KOPT-K1 (cell line): ENCODE measurements at regions not wholly inside any gene's neighbourhood (a gene's known extent, or its start where the extent isn't known, plus 50 kb on each side); places are given as distances from the start of the nearest gene placed in this dataset.
A peak's percentile ranks its signal among the peaks of the same experiment; 100 is the strongest.
"Not testable (repeated sequence)": the region's sequence is repeated elsewhere in the genome, so short reads cannot be mapped to it uniquely, and the experiment has no call there.

Source experiments
- H3K27ac ChIP-seq: fragments of 200-600 bp; sonication (generic); 2 replicates; pipeline ENCODE4 v1.5.1; 2016; ENCODE audit warnings: antibody characterized with exemption, mild to moderate bottlenecking, low read depth, low read length; ENCODE audit not compliant: poor library complexity, severe bottlenecking
- H3K36me3 ChIP-seq: fragments of 200-600 bp; sonication (generic); 2 replicates; pipeline ENCODE4 v1.5.1; 2017; ENCODE audit warnings: antibody characterized with exemption, mild to moderate bottlenecking, low read length, moderate library complexity; ENCODE audit not compliant: insufficient read depth
- H3K9me3 ChIP-seq: fragments of 200-600 bp; sonication (generic); 2 replicates; pipeline ENCODE4 v1.5.1; 2017; ENCODE audit warnings: antibody characterized with exemption, low read length, mild to moderate bottlenecking; ENCODE audit not compliant: insufficient read depth, poor library complexity, severe bottlenecking

- Histone ChIP-seq H3K9me3 (no peaks in the 10 kb centered on the region), H3K27ac (no peak overlapping the region), H3K36me3 (no peaks in the 10 kb centered on the region)
These were observed 251.1 kb upstream of the RAB4A start for GRCh38 chr1:229019663-229020271.

- H3K36me3 ChIP-seq, H3K27ac ChIP-seq, H3K9me3 ChIP-seq: not testable (repeated sequence)
These were observed 249.9 kb upstream of the RAB4A start for GRCh38 chr1:229021034-229021433.

- Histone ChIP-seq H3K36me3 (no peaks in the 10 kb centered on the region), H3K9me3 (no peaks in the 10 kb centered on the region), H3K27ac (no peak overlapping the region)
These were observed 248.1 kb upstream of the RAB4A start for GRCh38 chr1:229022595-229023333.

- H3K36me3 ChIP-seq, result no peaks in the 10 kb centered on the region
- no peaks in the 10 kb centered on the region for H3K9me3 ChIP-seq
- H3K27ac ChIP-seq, result no peak overlapping the region
These were observed 247.1 kb upstream of the RAB4A start for GRCh38 chr1:229023651-229024300.

GRCh38 chr1:229024528-229025130, 246.3 kb upstream of the RAB4A start:
- no peaks in the 10 kb centered on the region for H3K9me3 ChIP-seq
- peak overlapping the region; percentile 35 for H3K27ac ChIP-seq
- H3K36me3 ChIP-seq, result no peaks in the 10 kb centered on the region

- Histone ChIP-seq H3K36me3 (no peaks in the 10 kb centered on the region), H3K27ac (peak overlapping the region; percentile 35), H3K9me3 (no peaks in the 10 kb centered on the region)
These were observed 245.3 kb upstream of the RAB4A start for GRCh38 chr1:229025576-229025975.

GRCh38 chr1:229027158-229027557, 243.8 kb upstream of the RAB4A start:
- H3K36me3 ChIP-seq, result no peaks in the 10 kb centered on the region
- H3K9me3 ChIP-seq, result no peaks in the 10 kb centered on the region
- peak overlapping the region; percentile 86 for H3K27ac ChIP-seq

- H3K27ac ChIP-seq, result peak overlapping the region; percentile 86
- H3K9me3 ChIP-seq, result no peaks in the 10 kb centered on the region
- no peaks in the 10 kb centered on the region for H3K36me3 ChIP-seq
These were observed 243.2 kb upstream of the RAB4A start for GRCh38 chr1:229027622-229028182.

GRCh38 chr1:229028544-229028943, 242.4 kb upstream of the RAB4A start:
- Histone ChIP-seq H3K36me3 (no peaks in the 10 kb centered on the region), H3K9me3 (no peaks in the 10 kb centered on the region), H3K27ac (peak overlapping the region; percentile 86)

GRCh38 chr1:229028987-229029878, 241.7 kb upstream of the RAB4A start:
- no peaks in the 10 kb centered on the region for H3K9me3 ChIP-seq
- H3K36me3 ChIP-seq, result no peaks in the 10 kb centered on the region
- H3K27ac ChIP-seq, result peak overlapping the region; percentile 86

- Histone ChIP-seq H3K36me3 (no peaks in the 10 kb centered on the region), H3K9me3 (no peaks in the 10 kb centered on the region), H3K27ac (peak overlapping the region; percentile 86)
These were observed 241.1 kb upstream of the RAB4A start for GRCh38 chr1:229029879-229030235.

- no peak overlapping the region for H3K27ac ChIP-seq
- H3K9me3 ChIP-seq, result no peaks in the 10 kb centered on the region
These were observed 240.3 kb upstream of the RAB4A start for GRCh38 chr1:229030630-229031029.

GRCh38 chr1:229031061-229031460, 239.8 kb upstream of the RAB4A start:
- H3K27ac ChIP-seq, result no peak overlapping the region
- H3K9me3 ChIP-seq, result no peaks in the 10 kb centered on the region
- no peaks in the 10 kb centered on the region for H3K36me3 ChIP-seq

More at GRCh38 chr1:229030630-229031029, 240.3 kb upstream of the RAB4A start:
- H3K36me3 ChIP-seq, result no peaks in the 10 kb centered on the region
